ENCODE measurements at regions not wholly inside any gene's neighbourhood (a gene's known extent, or its start where the extent isn't known, plus 50 kb on each side); places are given as distances from the start of the nearest gene placed in this dataset.

DNA sequence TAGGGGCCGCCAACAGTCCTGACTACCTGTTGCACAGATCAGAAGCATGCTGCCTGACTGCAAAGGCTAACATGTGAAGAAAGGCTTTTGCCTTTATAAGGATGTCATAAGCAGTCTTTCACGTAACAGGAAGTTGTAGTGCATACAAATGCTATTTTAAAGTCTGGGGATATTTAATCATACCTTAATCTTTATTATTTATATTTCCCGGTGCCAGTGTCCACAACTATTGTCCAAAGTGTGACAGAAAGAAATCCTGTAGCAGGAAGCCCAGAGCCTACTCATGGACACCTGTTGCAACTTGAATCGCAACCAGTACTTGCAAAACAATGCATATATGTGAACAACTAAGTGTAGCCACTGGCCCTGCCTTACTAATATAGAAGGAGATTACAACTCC, 235.8 kb downstream of the ALDH8A1 start:
- DNase-seq (ENCODE audit: low read depth), result no peak
- TF ChIP-seq, protein P1, sequence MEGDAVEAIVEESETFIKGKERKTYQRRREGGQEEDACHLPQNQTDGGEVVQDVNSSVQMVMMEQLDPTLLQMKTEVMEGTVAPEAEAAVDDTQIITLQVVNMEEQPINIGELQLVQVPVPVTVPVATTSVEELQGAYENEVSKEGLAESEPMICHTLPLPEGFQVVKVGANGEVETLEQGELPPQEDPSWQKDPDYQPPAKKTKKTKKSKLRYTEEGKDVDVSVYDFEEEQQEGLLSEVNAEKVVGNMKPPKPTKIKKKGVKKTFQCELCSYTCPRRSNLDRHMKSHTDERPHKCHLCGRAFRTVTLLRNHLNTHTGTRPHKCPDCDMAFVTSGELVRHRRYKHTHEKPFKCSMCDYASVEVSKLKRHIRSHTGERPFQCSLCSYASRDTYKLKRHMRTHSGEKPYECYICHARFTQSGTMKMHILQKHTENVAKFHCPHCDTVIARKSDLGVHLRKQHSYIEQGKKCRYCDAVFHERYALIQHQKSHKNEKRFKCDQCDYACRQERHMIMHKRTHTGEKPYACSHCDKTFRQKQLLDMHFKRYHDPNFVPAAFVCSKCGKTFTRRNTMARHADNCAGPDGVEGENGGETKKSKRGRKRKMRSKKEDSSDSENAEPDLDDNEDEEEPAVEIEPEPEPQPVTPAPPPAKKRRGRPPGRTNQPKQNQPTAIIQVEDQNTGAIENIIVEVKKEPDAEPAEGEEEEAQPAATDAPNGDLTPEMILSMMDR (IDR thresholded peaks at IDR 0.05; ENCODE audit: low read depth, low read length, missing control alignments), result no peak
- in situ Hi-C loops (cut with HindIII; ENCODE audit: low sequenced_read_pairs), result no loop called here
- no peak overlapping the region for H3K4me3 ChIP-seq (ENCODE audit: low read depth, low read length)

DNA sequence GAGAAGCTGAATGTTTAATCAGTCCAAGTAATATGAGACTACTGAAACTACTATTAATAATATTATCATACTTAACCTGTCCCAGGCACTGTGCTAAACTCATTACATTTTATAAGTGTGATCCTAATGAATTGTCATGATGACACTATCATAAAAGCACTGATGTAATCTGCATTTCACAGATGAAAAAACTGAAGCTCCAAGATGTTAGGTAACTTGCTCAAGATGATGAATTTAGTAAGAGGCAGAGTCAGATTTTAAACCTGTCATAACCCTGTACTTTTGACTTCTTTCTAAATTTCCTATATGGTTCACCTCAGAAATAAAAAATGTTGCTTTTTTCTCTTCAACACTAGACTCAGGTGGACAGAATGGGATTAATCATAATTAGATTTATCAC, 237.6 kb downstream of the ALDH8A1 start:
- TF ChIP-seq, protein P1 (IDR thresholded peaks at IDR 0.05; ENCODE audit: low read depth, low read length, missing control alignments), result no peak
- no peak for DNase-seq (ENCODE audit: low read depth)
- in situ Hi-C loops (cut with HindIII; ENCODE audit: low sequenced_read_pairs), result no loop called here
- H3K4me3 ChIP-seq (ENCODE audit: low read depth, low read length), result no peak overlapping the region

DNA sequence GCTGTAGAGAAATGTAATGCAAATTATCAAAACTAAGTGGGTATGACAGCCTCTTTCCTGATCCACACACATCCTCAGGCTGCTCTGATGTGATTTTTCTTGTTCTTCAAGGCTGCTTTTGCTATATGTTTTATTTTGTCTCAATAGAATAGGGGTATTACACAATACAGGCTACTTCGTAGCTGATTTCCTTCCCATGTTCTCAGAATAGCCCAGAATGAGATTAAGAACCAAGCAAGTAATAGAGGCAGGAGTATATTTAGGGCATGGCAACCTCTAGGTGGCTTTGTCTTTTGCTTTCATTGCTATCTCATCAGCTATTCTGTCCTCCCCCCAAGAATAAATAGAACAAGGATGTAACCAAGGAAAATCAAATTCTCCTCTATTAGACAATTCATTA, 241.8 kb downstream of the ALDH8A1 start:
- in situ Hi-C loops (cut with HindIII; ENCODE audit: low sequenced_read_pairs), result no loop called here
- TF ChIP-seq, protein P1 (IDR thresholded peaks at IDR 0.05; ENCODE audit: low read depth, low read length, missing control alignments), result no peak
- no peak overlapping the region for H3K4me3 ChIP-seq (ENCODE audit: low read depth, low read length)
- no peak for DNase-seq (ENCODE audit: low read depth)

DNA sequence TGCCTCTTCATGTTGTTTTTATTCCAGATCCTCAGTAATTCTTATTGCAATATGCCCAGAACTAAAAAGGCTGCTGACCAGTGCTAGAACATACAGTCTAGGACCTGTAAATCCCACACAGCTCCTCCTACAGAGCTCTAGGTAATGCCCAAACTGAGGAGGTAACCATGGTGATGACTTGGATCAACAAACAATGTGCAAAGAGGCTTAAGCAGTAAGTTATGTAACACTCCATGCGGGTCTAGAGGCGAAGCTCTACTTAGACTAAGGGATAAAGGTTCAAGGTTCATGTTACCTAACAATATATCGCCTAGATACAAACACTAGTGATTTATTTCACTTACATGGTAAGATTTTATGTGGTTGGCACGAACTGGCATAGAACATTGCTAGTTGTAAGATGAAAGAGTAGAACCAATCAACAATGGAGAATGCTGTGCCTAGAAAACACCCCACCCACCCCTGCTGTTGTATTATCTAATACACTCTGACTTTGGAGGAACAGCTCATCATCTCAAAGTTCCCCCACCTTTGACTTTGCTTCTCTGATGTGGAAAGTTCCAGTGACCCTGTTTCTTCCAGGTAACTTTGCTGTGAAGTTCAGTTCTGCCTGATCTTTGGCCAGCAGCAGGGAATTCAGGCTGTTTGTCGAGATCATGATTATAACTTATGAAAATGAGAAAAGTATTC, 242.4 kb downstream of the ALDH8A1 start:
- in situ Hi-C loops (cut with HindIII; ENCODE audit: low sequenced_read_pairs), result no loop called here
- no peak for DNase-seq (ENCODE audit: low read depth)
- TF ChIP-seq, protein P1 (IDR thresholded peaks at IDR 0.05; ENCODE audit: low read depth, low read length, missing control alignments), result no peak
- H3K4me3 ChIP-seq (ENCODE audit: low read depth, low read length), result no peak overlapping the region

DNA sequence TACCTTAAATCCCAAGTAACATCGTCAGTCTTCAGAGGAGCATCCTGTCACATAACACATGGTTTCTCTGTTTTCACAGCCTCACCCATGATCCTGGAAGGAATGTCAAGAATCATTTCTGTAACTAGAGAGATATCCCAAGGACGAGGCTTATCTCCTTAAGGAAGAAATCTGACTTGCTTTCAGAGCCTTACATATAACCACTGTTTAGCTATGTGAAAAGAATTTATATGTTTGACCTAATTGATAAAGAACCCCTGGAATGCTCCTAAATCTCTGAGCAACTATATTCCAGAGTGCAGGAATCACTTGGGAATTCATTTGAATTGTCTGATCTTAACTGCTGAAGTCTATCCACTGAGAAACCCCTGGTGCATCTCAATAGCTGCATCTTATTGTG, 243.1 kb downstream of the ALDH8A1 start:
- no peak for DNase-seq (ENCODE audit: low read depth)
- no peak overlapping the region for H3K4me3 ChIP-seq (ENCODE audit: low read depth, low read length)
- in situ Hi-C loops (cut with HindIII; ENCODE audit: low sequenced_read_pairs), result no loop called here
- TF ChIP-seq, protein P1 (IDR thresholded peaks at IDR 0.05; ENCODE audit: low read depth, low read length, missing control alignments), result no peak

DNA sequence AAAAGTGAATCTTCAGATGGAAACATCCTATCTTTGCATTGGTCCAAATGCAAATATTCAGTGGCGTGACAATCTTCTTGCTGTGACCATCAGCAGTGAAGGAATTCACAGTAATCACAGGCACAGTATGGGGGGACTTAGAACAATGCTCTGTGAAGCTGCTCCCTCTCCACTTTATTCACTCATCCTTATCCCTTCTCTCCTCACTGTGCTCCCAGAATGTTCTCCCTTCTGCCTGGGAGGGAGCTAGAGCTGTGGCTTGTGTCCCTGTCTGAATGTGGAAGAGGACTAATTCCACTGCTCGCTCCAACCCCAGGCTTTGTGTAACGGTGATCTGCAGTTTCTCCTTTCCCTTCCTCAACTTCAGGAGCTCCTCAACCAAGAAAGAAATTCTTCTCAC, 243.7 kb downstream of the ALDH8A1 start:
- in situ Hi-C loops (cut with HindIII; ENCODE audit: low sequenced_read_pairs), result no loop called here
- no peak overlapping the region for H3K4me3 ChIP-seq (ENCODE audit: low read depth, low read length)
- no peak for DNase-seq (ENCODE audit: low read depth)
- TF ChIP-seq, protein P1 (IDR thresholded peaks at IDR 0.05; ENCODE audit: low read depth, low read length, missing control alignments), result no peak
